GM19467 (cell line): ENCODE measurements at regions not wholly inside any gene's neighbourhood (a gene's known extent, or its start where the extent isn't known, plus 50 kb on each side); places are given as distances from the start of the nearest gene placed in this dataset.

ENCODE experiments used
- ATAC-seq: cut with Tn5 transposase; IDR thresholded peaks from one replicate; pipeline ENCODE4 v1.9.1; 2021; ENCODE audit warnings: mild to moderate bottlenecking, moderate library complexity; ENCODE audit not compliant: unreplicated experiment

- ATAC-seq, result no peak
Measured at GRCh38 chr4:18388039-18388438, 366.5 kb upstream of the LCORL start.

GRCh38 chr4:18381186-18381585 lies 359.6 kb upstream of the LCORL start:
- no peak for ATAC-seq

- no peak for ATAC-seq
Measured at GRCh38 chr4:18369561-18369960, 348.0 kb upstream of the LCORL start.

GRCh38 chr4:18366892-18367291 lies 345.3 kb upstream of the LCORL start:
- peak; percentile 87 for ATAC-seq

- ATAC-seq, result no peak
Measured at GRCh38 chr4:18366136-18366535, 344.6 kb upstream of the LCORL start.

- ATAC-seq, result no peak
Measured at GRCh38 chr4:18343581-18343980, 322.0 kb upstream of the LCORL start.

- no peak for ATAC-seq
Measured at GRCh38 chr4:18342847-18343246, 321.3 kb upstream of the LCORL start.

- ATAC-seq, result no peak
Measured at GRCh38 chr4:18321956-18322530, 300.5 kb upstream of the LCORL start.

GRCh38 chr4:18319431-18319830 lies 297.9 kb upstream of the LCORL start:
- ATAC-seq, result no peak

- no peak for ATAC-seq
Measured at GRCh38 chr4:18318682-18319388, 297.3 kb upstream of the LCORL start.

GRCh38 chr4:18314731-18315130 lies 293.2 kb upstream of the LCORL start:
- no peak for ATAC-seq

GRCh38 chr4:18297684-18298083 lies 276.1 kb upstream of the LCORL start:
- ATAC-seq, result no peak

- no peak for ATAC-seq
Measured at GRCh38 chr4:18296411-18296810, 274.9 kb upstream of the LCORL start.

GRCh38 chr4:18294846-18295245 lies 273.3 kb upstream of the LCORL start:
- ATAC-seq, result no peak

GRCh38 chr4:18294021-18294420 lies 272.5 kb upstream of the LCORL start:
- no peak for ATAC-seq

GRCh38 chr4:18292411-18292810 lies 270.9 kb upstream of the LCORL start:
- ATAC-seq, result no peak

GRCh38 chr4:18291981-18292380 lies 270.4 kb upstream of the LCORL start:
- ATAC-seq, result no peak

- no peak for ATAC-seq
Measured at GRCh38 chr4:18291256-18291655, 269.7 kb upstream of the LCORL start.

- ATAC-seq, result no peak
Measured at GRCh38 chr4:18285357-18285756, 263.8 kb upstream of the LCORL start.

- ATAC-seq, result no peak
Measured at GRCh38 chr4:18278244-18278643, 256.7 kb upstream of the LCORL start.

- no peak for ATAC-seq
Measured at GRCh38 chr4:18262832-18263231, 241.3 kb upstream of the LCORL start.

- ATAC-seq, result no peak
Measured at GRCh38 chr4:18252052-18252451, 230.5 kb upstream of the LCORL start.

GRCh38 chr4:18250564-18250963 lies 229.0 kb upstream of the LCORL start:
- ATAC-seq, result no peak
